H1 (cell line): ENCODE measurements at regions not wholly inside any gene's neighbourhood (a gene's known extent, or its start where the extent isn't known, plus 50 kb on each side); places are given as distances from the start of the nearest gene placed in this dataset.

Source experiments
- KDM5A ChIP-seq: fragments of 200-600 bp; IDR thresholded peaks from 2 replicates; pipeline ENCODE4 v1.7.1; 2012; ENCODE audit warnings: mild to moderate bottlenecking, low read length, inconsistent platforms, mixed read lengths
- SIX5 ChIP-seq: IDR thresholded peaks from 2 replicates; pipeline ENCODE4 v1.6.1; 2011; ENCODE audit warnings: mild to moderate bottlenecking, low read depth, low read length

GRCh38 chr5:91927439-91927838, 544.3 kb upstream of the ARRDC3 start (continued):
- TF ChIP-seq SIX5, result no peak
- no peak for TF ChIP-seq KDM5A
